CD4-positive, alpha-beta memory T cell (primary cell): ENCODE measurements at regions not wholly inside any gene's neighbourhood (a gene's known extent, or its start where the extent isn't known, plus 50 kb on each side); places are given as distances from the start of the nearest gene placed in this dataset.

Source experiments
- CTCF ChIA-PET: fragments of 350-600 bp; sonication (Branson Sonifier 250); formaldehyde crosslinking; loops from one replicate; lab custom pipeline; 2021; ENCODE audit warnings: inconsistent platforms; ENCODE audit not compliant: partially characterized antibody; lab: Charles Lee
- POLR2A ChIA-PET: fragments of 350-600 bp; sonication (Branson Sonifier 250); formaldehyde crosslinking; loops from one replicate; lab custom pipeline; 2021; ENCODE audit not compliant: partially characterized antibody; lab: Charles Lee
- DNase-seq, 5 donors: peaks; one replicate each; pipeline versions ENCODE4 v3.0.0 to v3.0.0-alpha.2; 2020 to 2022; ENCODE audit warnings: mixed read lengths in 1 of 5
- H3K27ac ChIP-seq: one replicate; pipeline ENCODE4 v1.7.0; 2013; ENCODE audit warnings: low read depth, low read length
- H3K27me3 ChIP-seq: 2 replicates; pipeline ENCODE4 v1.7.0; 2013; ENCODE audit warnings: mild to moderate bottlenecking, low read length, moderate library complexity; ENCODE audit not compliant: insufficient read depth
- H3K36me3 ChIP-seq: 2 replicates; pipeline ENCODE4 v1.7.0; 2013; ENCODE audit warnings: mild to moderate bottlenecking, low read length, moderate library complexity; ENCODE audit not compliant: insufficient read depth
- H3K4me1 ChIP-seq: 2 replicates; pipeline ENCODE4 v1.7.0; 2013; ENCODE audit warnings: mild to moderate bottlenecking, low read length, moderate library complexity; ENCODE audit not compliant: insufficient read depth
- H3K4me3 ChIP-seq, 2 donors: one replicate each; pipeline ENCODE4 v1.7.0; 2013; ENCODE audit warnings: low read length in 2 of 2, mild to moderate bottlenecking in 1 of 2
- H3K9me3 ChIP-seq, 2 donors: one replicate each; pipeline ENCODE4 v1.7.0; 2013; ENCODE audit warnings: low read length in 2 of 2, control low read depth in 1 of 2; ENCODE audit not compliant: control insufficient read depth in 1 of 2
- H3K27ac Mint-ChIP-seq, 7 donors: one replicate each; pipeline ENCODE4 v1.8.0; 2020 to 2021; ENCODE audit warnings: mixed read lengths in 7 of 7, mild to moderate bottlenecking in 6 of 7, inconsistent platforms in 3 of 7, moderate library complexity in 3 of 7
- H3K27me3 Mint-ChIP-seq, 2 donors: one replicate each; pipeline ENCODE4 v1.8.0; 2020 to 2021; ENCODE audit warnings: mixed read lengths in 2 of 2
- H3K36me3 Mint-ChIP-seq, 2 donors: one replicate each; pipeline ENCODE4 v1.8.0; 2020 to 2021; ENCODE audit warnings: mixed read lengths in 2 of 2, inconsistent platforms in 1 of 2, mild to moderate bottlenecking in 1 of 2
- H3K4me1 Mint-ChIP-seq, 4 donors: one replicate each; pipeline ENCODE4 v1.8.0; 2020 to 2021; ENCODE audit warnings: mixed read lengths in 4 of 4, mild to moderate bottlenecking in 1 of 4
- H3K4me3 Mint-ChIP-seq, 8 donors: one replicate each; pipeline ENCODE4 v1.8.0; 2020 to 2021; ENCODE audit warnings: mixed read lengths in 8 of 8, mild to moderate bottlenecking in 7 of 8, moderate library complexity in 6 of 8, inconsistent platforms in 3 of 8
- H3K9me3 Mint-ChIP-seq, 8 donors: one replicate each; pipeline ENCODE4 v1.8.0; 2020 to 2021; ENCODE audit warnings: mixed read lengths in 8 of 8, mild to moderate bottlenecking in 5 of 8, inconsistent platforms in 3 of 8, moderate library complexity in 1 of 8
- intact Hi-C: fragments of 100-400 bp; cut with micrococcal nuclease; formaldehyde crosslinking; loops from one replicate; pipeline ENCODE4 v1.15.1; 2023

- DNase-seq: no peak
- POLR2A ChIA-PET: no interaction called here
- CTCF ChIA-PET: no interaction called here
- Histone ChIP-seq H3K4me1 (peaks cover 15% of the 10 kb centered on the region), H3K27me3 (no peaks in the 10 kb centered on the region), H3K9me3 (no peaks in the 10 kb centered on the region), H3K27ac (no peak overlapping the region), H3K4me3 (no peak overlapping the region), H3K36me3 (no peaks in the 10 kb centered on the region)
- H3K27ac Mint-ChIP-seq: no peak overlapping the region
- H3K27me3 Mint-ChIP-seq: peaks cover 9 to 22% of the 10 kb centered on the region in 2 donors
- intact Hi-C loops: no loop called here
- peaks cover 0 to 12% (median 3%) of the 10 kb centered on the region in 8 donors for H3K9me3 Mint-ChIP-seq
- peaks cover 9 to 23% (median 12%) of the 10 kb centered on the region in 4 donors for H3K4me1 Mint-ChIP-seq
- H3K36me3 Mint-ChIP-seq: no peaks in the 10 kb centered on the region
- H3K4me3 Mint-ChIP-seq: no peak overlapping the region
These were observed 436.2 kb downstream of the MATN1 start for GRCh38 chr1:30286988-30287839.

- ChIA-PET CTCF (no interaction called here), POLR2A (no interaction called here)
- no peak for DNase-seq
- peaks cover 15% of the 10 kb centered on the region for H3K4me1 ChIP-seq
- Mint-ChIP-seq H3K9me3 (peaks cover 0 to 12% (median 3%) of the 10 kb centered on the region in 8 donors), H3K36me3 (no peaks in the 10 kb centered on the region), H3K27ac (no peak overlapping the region), H3K27me3 (peaks cover 4 to 17% of the 10 kb centered on the region in 2 donors), H3K4me3 (no peak overlapping the region), H3K4me1 (peaks cover 9 to 25% (median 14%) of the 10 kb centered on the region in 4 donors)
- H3K27ac ChIP-seq: no peak overlapping the region
- H3K36me3 ChIP-seq: no peaks in the 10 kb centered on the region
- no peaks in the 10 kb centered on the region for H3K27me3 ChIP-seq
- H3K4me3 ChIP-seq: no peak overlapping the region
- H3K9me3 ChIP-seq: no peaks in the 10 kb centered on the region
- intact Hi-C loops: no loop called here
These were observed 437.0 kb downstream of the MATN1 start for GRCh38 chr1:30286241-30286987.

GRCh38 chr1:30285501-30285932 is 437.9 kb downstream of the MATN1 start:
- ChIA-PET CTCF (no interaction called here), POLR2A (no interaction called here)
- intact Hi-C loops: no loop called here
- H3K9me3 Mint-ChIP-seq: peaks cover 0 to 12% (median 3%) of the 10 kb centered on the region in 8 donors
- H3K27me3 Mint-ChIP-seq: peaks cover 2 to 13% of the 10 kb centered on the region in 2 donors
- no peaks in the 10 kb centered on the region for H3K27me3 ChIP-seq
- DNase-seq: no peak
- H3K4me1 Mint-ChIP-seq: peaks cover 9 to 25% (median 14%) of the 10 kb centered on the region in 4 donors
- H3K27ac ChIP-seq: no peak overlapping the region
- peaks cover 15% of the 10 kb centered on the region for H3K4me1 ChIP-seq
- no peak overlapping the region for H3K4me3 ChIP-seq
- no peaks in the 10 kb centered on the region for H3K9me3 ChIP-seq
- no peaks in the 10 kb centered on the region for H3K36me3 Mint-ChIP-seq
- no peak overlapping the region for H3K4me3 Mint-ChIP-seq
- H3K27ac Mint-ChIP-seq: no peak overlapping the region
- no peaks in the 10 kb centered on the region for H3K36me3 ChIP-seq

DNA sequence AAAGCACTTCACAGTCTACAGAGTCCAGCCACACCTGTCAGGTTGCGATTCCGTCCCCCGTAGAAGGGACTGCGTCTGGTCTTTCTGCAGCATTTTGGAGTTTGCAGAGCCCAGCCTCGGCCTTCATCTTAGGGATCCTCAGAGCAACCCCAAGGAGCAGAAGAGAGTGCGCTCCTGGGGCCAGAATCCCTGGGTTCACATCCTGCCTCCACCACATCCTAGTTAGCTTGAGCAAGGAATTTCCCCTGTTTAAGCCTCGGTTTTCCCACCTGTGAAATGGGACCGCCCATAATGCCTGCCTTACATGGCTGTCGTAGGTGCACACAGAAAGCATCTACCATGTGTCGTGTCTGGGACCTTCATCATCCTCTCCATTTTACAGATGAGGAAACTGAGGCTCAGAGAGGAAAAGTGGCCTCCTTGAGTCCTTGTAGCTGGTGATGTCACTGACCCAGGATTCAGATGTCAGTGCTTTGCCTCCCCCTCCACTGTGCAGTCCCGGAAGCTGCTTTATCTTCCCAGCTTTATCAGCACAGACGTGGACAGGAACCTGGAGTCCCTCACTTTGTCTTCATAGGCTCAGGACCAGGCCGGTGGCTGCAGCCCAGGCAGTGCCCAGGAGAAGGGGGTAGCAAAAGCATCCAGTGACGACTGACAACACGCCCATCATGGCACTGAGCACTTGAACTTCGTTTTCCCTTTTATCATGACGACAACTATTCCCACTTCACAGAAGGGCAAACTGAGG is 438.5 kb downstream of the MATN1 start:
- no peaks in the 10 kb centered on the region for H3K27me3 ChIP-seq
- Mint-ChIP-seq H3K4me1 (peaks cover 9 to 25% (median 14%) of the 10 kb centered on the region in 4 donors), H3K27me3 (peaks cover 2 to 10% of the 10 kb centered on the region in 2 donors), H3K4me3 (no peak overlapping the region), H3K9me3 (peaks cover 0 to 12% (median 3%) of the 10 kb centered on the region in 8 donors), H3K27ac (no peak overlapping the region), H3K36me3 (no peaks in the 10 kb centered on the region)
- peaks cover 15% of the 10 kb centered on the region for H3K4me1 ChIP-seq
- ChIA-PET CTCF (no interaction called here), POLR2A (no interaction called here)
- H3K4me3 ChIP-seq: no peak overlapping the region
- no peaks in the 10 kb centered on the region for H3K36me3 ChIP-seq
- no peak overlapping the region for H3K27ac ChIP-seq
- intact Hi-C loops: no loop called here
- no peaks in the 10 kb centered on the region for H3K9me3 ChIP-seq
- no peak for DNase-seq

DNA sequence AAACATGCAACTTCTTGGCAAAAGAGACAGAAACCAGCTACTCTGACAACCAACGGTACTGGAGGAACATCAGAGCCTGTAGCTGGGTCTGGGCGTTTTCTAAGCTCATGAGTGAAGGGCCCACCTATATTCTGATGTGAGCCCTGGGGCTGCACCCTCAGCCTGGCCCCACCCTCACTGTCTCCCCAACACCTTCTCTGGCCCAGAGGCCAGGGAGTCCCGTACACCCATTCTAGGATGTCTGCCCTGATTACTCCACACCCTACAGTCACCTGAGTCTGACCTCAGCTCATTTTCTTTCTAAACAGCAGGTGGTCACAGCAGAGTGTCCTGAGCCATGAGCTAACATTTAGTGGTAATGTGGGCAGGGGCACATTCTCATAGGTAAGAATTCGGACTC is 439.2 kb downstream of the MATN1 start:
- intact Hi-C loops: no loop called here
- Mint-ChIP-seq H3K27me3 (peaks cover 3 to 9% of the 10 kb centered on the region in 2 donors), H3K9me3 (peaks cover 0 to 12% (median 3%) of the 10 kb centered on the region in 8 donors), H3K36me3 (no peaks in the 10 kb centered on the region), H3K4me3 (no peak overlapping the region), H3K27ac (no peak overlapping the region), H3K4me1 (peaks cover 9 to 25% (median 14%) of the 10 kb centered on the region in 4 donors)
- Histone ChIP-seq H3K27ac (no peak overlapping the region), H3K4me1 (peaks cover 15% of the 10 kb centered on the region), H3K27me3 (no peaks in the 10 kb centered on the region), H3K9me3 (no peaks in the 10 kb centered on the region), H3K36me3 (no peaks in the 10 kb centered on the region), H3K4me3 (no peak overlapping the region)
- ChIA-PET CTCF (no interaction called here), POLR2A (no interaction called here)
- no peak for DNase-seq

GRCh38 chr1:30283199-30283962 is 440.0 kb downstream of the MATN1 start:
- peaks cover 3 to 6% of the 10 kb centered on the region in 2 donors for H3K27me3 Mint-ChIP-seq
- no peaks in the 10 kb centered on the region for H3K36me3 ChIP-seq
- H3K4me3 ChIP-seq: no peak overlapping the region
- intact Hi-C loops: no loop called here
- H3K4me3 Mint-ChIP-seq: peak overlapping the region in 6 of 8 donors; percentile 4 to 60 (median 28)
- H3K36me3 Mint-ChIP-seq: no peaks in the 10 kb centered on the region
- peak in 3 of 5 donors; percentile 1 to 15 (median 5) for DNase-seq
- H3K4me1 Mint-ChIP-seq: peaks cover 9 to 25% (median 14%) of the 10 kb centered on the region in 4 donors
- no peaks in the 10 kb centered on the region for H3K27me3 ChIP-seq
- POLR2A ChIA-PET: no interaction called here
- CTCF ChIA-PET: no interaction called here
- peaks cover 0 to 12% (median 3%) of the 10 kb centered on the region in 8 donors for H3K9me3 Mint-ChIP-seq
- H3K4me1 ChIP-seq: peaks cover 15% of the 10 kb centered on the region
- no peaks in the 10 kb centered on the region for H3K9me3 ChIP-seq
- H3K27ac Mint-ChIP-seq: peak overlapping the region in 4 of 7 donors; percentile 22 to 55 (median 38)
- H3K27ac ChIP-seq: no peak overlapping the region
